ENCODE measurements at regions not wholly inside any gene's neighbourhood (a gene's known extent, or its start where the extent isn't known, plus 50 kb on each side); places are given as distances from the start of the nearest gene placed in this dataset.

DNA sequence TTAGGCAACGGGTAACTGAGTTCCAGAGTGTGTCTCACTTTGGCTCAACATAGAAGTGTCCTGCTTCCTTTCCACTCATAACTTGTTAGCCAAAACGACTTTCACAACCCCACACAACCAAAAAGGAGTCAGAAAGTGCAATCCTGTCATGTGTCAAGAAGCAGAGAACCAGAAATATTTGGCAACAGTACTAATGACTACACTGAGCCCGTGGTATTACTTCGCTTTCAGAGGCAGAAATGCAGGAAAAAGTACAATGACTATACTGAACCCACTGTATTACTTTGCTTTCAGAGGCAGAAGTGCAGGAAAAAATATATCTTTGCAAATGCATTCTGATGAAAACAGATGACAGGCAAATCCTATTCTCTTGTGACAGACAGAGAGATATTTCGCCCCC is 484.6 kb downstream of the KIF2B start:
- H3K9me3 ChIP-seq (ENCODE audit: control insufficient read depth, insufficient read depth, low read length), result no peaks in the 10 kb centered on the region; the same call in 1 of the 2 replicates
- ATAC-seq (ENCODE audit: low read depth) (no peak), DNase-seq (no peak)
- H3K4me2 ChIP-seq (ENCODE audit: low read depth, low read length), result no peak overlapping the region
- no TSS peak for BruUV-seq (replicated peaks)
- no peak overlapping the region for H3K9ac ChIP-seq (ENCODE audit: low read depth, low read length)
- ChIA-PET CTCF (no interaction called here), POLR2A (ENCODE audit: unreplicated experiment) (no interaction called here)
- TF ChIP-seq RFX5 (IDR thresholded peaks at IDR 0.05; ENCODE audit: low read depth, low read length), result no peak
- TF ChIP-seq NFE2L2 (IDR thresholded peaks at IDR 0.05; ENCODE audit: low read depth, low read length), result no peak
- TF ChIP-seq BHLHE40 (IDR thresholded peaks at IDR 0.05; ENCODE audit: low read depth, low read length), result no peak
- TF ChIP-seq MAFK (IDR thresholded peaks at IDR 0.05; ENCODE audit: low read depth, low read length), result no peak
- TF ChIP-seq MXI1 (IDR thresholded peaks at IDR 0.05; ENCODE audit: borderline replicate concordance, low read depth, low read length), result no peak
- no peak for TF ChIP-seq USF2 (IDR thresholded peaks at IDR 0.05; ENCODE audit: low read depth, low read length)
- no peak for TF ChIP-seq CHD1 (IDR thresholded peaks at IDR 0.05; ENCODE audit: low read depth, low read length)
- TF ChIP-seq SMC3 (IDR thresholded peaks at IDR 0.05; ENCODE audit: low read depth, low read length), result no peak
- no peak for TF ChIP-seq MAZ (IDR thresholded peaks at IDR 0.05; ENCODE audit: borderline replicate concordance, low read depth, low read length)
- no peak for TF ChIP-seq FOS (IDR thresholded peaks at IDR 0.05; ENCODE audit: low read depth, low read length)
- TF ChIP-seq, protein P1, sequence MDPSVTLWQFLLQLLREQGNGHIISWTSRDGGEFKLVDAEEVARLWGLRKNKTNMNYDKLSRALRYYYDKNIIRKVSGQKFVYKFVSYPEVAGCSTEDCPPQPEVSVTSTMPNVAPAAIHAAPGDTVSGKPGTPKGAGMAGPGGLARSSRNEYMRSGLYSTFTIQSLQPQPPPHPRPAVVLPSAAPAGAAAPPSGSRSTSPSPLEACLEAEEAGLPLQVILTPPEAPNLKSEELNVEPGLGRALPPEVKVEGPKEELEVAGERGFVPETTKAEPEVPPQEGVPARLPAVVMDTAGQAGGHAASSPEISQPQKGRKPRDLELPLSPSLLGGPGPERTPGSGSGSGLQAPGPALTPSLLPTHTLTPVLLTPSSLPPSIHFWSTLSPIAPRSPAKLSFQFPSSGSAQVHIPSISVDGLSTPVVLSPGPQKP (IDR thresholded peaks at IDR 0.05; ENCODE audit: borderline replicate concordance, low read depth, low read length), result no peak
- no peak for TF ChIP-seq RCOR1 (IDR thresholded peaks at IDR 0.05; ENCODE audit: insufficient replicate concordance, low read length)
- no peak for TF ChIP-seq RAD21 (IDR thresholded peaks at IDR 0.05; ENCODE audit: low read length)
- TF ChIP-seq POLR2A (IDR thresholded peaks at IDR 0.05; ENCODE audit: low read depth, low read length), result no peak
- no peak for TF ChIP-seq CEBPB (IDR thresholded peaks at IDR 0.05; ENCODE audit: low read depth, low read length)
- TF ChIP-seq, protein P2, sequence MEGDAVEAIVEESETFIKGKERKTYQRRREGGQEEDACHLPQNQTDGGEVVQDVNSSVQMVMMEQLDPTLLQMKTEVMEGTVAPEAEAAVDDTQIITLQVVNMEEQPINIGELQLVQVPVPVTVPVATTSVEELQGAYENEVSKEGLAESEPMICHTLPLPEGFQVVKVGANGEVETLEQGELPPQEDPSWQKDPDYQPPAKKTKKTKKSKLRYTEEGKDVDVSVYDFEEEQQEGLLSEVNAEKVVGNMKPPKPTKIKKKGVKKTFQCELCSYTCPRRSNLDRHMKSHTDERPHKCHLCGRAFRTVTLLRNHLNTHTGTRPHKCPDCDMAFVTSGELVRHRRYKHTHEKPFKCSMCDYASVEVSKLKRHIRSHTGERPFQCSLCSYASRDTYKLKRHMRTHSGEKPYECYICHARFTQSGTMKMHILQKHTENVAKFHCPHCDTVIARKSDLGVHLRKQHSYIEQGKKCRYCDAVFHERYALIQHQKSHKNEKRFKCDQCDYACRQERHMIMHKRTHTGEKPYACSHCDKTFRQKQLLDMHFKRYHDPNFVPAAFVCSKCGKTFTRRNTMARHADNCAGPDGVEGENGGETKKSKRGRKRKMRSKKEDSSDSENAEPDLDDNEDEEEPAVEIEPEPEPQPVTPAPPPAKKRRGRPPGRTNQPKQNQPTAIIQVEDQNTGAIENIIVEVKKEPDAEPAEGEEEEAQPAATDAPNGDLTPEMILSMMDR (conservative IDR thresholded peaks at IDR 0.05; ENCODE audit: low read depth, low read length), result no peak
- no peak overlapping the region for H2AFZ ChIP-seq (replicated peaks; ENCODE audit: low read length, poor library complexity)
- H3K18ac ChIP-seq (ENCODE audit: low read depth, low read length), result no peak overlapping the region
- H3K4me1 ChIP-seq (ENCODE audit: control insufficient read depth, insufficient read depth, low read length), result no peaks in the 10 kb centered on the region
- H2BK5ac ChIP-seq (ENCODE audit: low read depth, low read length, poor library complexity, severe bottlenecking), result no peak overlapping the region
- H3K14ac ChIP-seq (replicated peaks; ENCODE audit: low read depth, low read length), result no peak overlapping the region
- dilution Hi-C loops (cut with HindIII; ENCODE audit: low sequenced_read_pairs, unreplicated experiment), result no loop called here
- no peaks in the 10 kb centered on the region for H3K9me1 ChIP-seq (ENCODE audit: insufficient read depth, low read length)
- no peak overlapping the region for H3K23ac ChIP-seq (ENCODE audit: low read depth, low read length)
- no peak overlapping the region for H4K91ac ChIP-seq (ENCODE audit: insufficient read depth, low read depth, low read length)
- no peak overlapping the region for H3K56ac ChIP-seq (ENCODE audit: extremely low read depth, insufficient read depth, low read length)
- H3K27ac ChIP-seq (ENCODE audit: insufficient read depth, low read length), result no peak overlapping the region
- H3K4ac ChIP-seq (ENCODE audit: low read depth, low read length), result no peak overlapping the region
- no peak overlapping the region for H4K5ac ChIP-seq (ENCODE audit: low read depth, low read length)
- intact Hi-C loops (cut with micrococcal nuclease), result no loop called here
- no peak overlapping the region for H2BK20ac ChIP-seq (ENCODE audit: low read depth, low read length)
- no peaks in the 10 kb centered on the region for H3K27me3 ChIP-seq (ENCODE audit: control insufficient read depth, insufficient read depth, low read length)
- no peak overlapping the region for H2AK9ac ChIP-seq (replicated peaks; ENCODE audit: low read depth, low read length, poor library complexity)
- H4K20me1 ChIP-seq (ENCODE audit: insufficient read depth, low read length), result no peaks in the 10 kb centered on the region
- no peak overlapping the region for H4K8ac ChIP-seq (ENCODE audit: low read depth in 2 of 2, low read length in 2 of 2)
- H2BK15ac ChIP-seq (ENCODE audit: low read depth, low read length), result no peak overlapping the region
- no peak overlapping the region for H3K4me3 ChIP-seq (ENCODE audit: insufficient read depth, low read depth, low read length)
- H2BK120ac ChIP-seq (ENCODE audit: low read depth, low read length), result no peak overlapping the region
- H3K36me3 ChIP-seq (ENCODE audit: control insufficient read depth, insufficient read depth, low read length), result no peaks in the 10 kb centered on the region
- H2AK5ac ChIP-seq (ENCODE audit: low read depth, low read length), result no peak overlapping the region
- no peaks in the 10 kb centered on the region for H3K79me1 ChIP-seq (ENCODE audit: low read depth in 1 of 2, low read length in 2 of 2)
- in situ Hi-C loops (cut with MboI; ENCODE audit: low sequenced_read_pairs), result no loop called here
- no CpG with 5 or more reads among the region's 5 CpGs for WGBS, 2 experiments (ENCODE audit: extremely low coverage in 2 of 2, insufficient read length in 1 of 2)

Measured in IMR-90 (cell line).